H54 (cell line): ENCODE measurements at regions not wholly inside any gene's neighbourhood (a gene's known extent, or its start where the extent isn't known, plus 50 kb on each side); places are given as distances from the start of the nearest gene placed in this dataset.

ENCODE experiments used
- DNase-seq: peaks from one replicate; pipeline ENCODE4 v3.0.0; 2011; ENCODE audit warnings: low spot score, mixed read lengths; ENCODE audit not compliant: insufficient read length
- FAIRE-seq: peaks from 3 replicates; lab custom pipeline; 2011; peaks lifted over from hg19 to GRCh38; lab: Jason Lieb, UNC
- POLR2A ChIP-seq: IDR thresholded peaks from 2 replicates; pipeline ENCODE4 v1.6.1; 2011; ENCODE audit warnings: low read depth, mild to moderate bottlenecking, low read length

GRCh38 chr6:90643381-90643780, 56.5 kb upstream of the MAP3K7 start:
- TF ChIP-seq POLR2A = no peak
- FAIRE-seq = no peak
- DNase-seq = no peak

GRCh38 chr6:90637320-90637719, 50.4 kb upstream of the MAP3K7 start:
- no peak for FAIRE-seq
- no peak for TF ChIP-seq POLR2A

More at GRCh38 chr6:90637320-90637719, 50.4 kb upstream of the MAP3K7 start:
- no peak for DNase-seq
